Keratinocyte (primary cell): ENCODE measurements at regions not wholly inside any gene's neighbourhood (a gene's known extent, or its start where the extent isn't known, plus 50 kb on each side); places are given as distances from the start of the nearest gene placed in this dataset.

Experiments
- DNase-seq: peaks from one replicate; pipeline ENCODE4 v3.0.0-alpha.2; 2011; ENCODE audit warnings: low read depth, missing footprints, low spot score
- FAIRE-seq: peaks from 2 replicates; lab custom pipeline; 2011; peaks lifted over from hg19 to GRCh38; lab: Jason Lieb, UNC
- H2AFZ ChIP-seq: 2 replicates; pipeline ENCODE4 v1.6.0; 2012; ENCODE audit warnings: low read length, control low read depth, inconsistent platforms; ENCODE audit not compliant: control insufficient read depth
- H3K27ac ChIP-seq: 2 replicates; pipeline ENCODE4 v1.5.1; 2011; ENCODE audit warnings: low read length; ENCODE audit not compliant: control insufficient read depth, insufficient read depth
- H3K27me3 ChIP-seq: 3 replicates; pipeline ENCODE4 v1.6.0; 2011; ENCODE audit warnings: low read length; ENCODE audit not compliant: control insufficient read depth, insufficient read depth; ENCODE audit errors: extremely low read depth
- H3K36me3 ChIP-seq, 2 experiments: 2 replicates in 1 of 2; 3 replicates in 1 of 2; pipeline ENCODE4 v1.5.1; 2011; ENCODE audit warnings: low read length in 2 of 2, mild to moderate bottlenecking in 1 of 2; ENCODE audit not compliant: control insufficient read depth in 2 of 2, insufficient read depth in 2 of 2; ENCODE audit errors: extremely low read depth in 1 of 2
- H3K4me1 ChIP-seq: 3 replicates; pipeline ENCODE4 v1.5.1; 2011; ENCODE audit warnings: low read length; ENCODE audit not compliant: control insufficient read depth, insufficient read depth; ENCODE audit errors: extremely low read depth
- H3K4me2 ChIP-seq: 3 replicates; pipeline ENCODE4 v1.6.0; 2011; ENCODE audit warnings: low read depth, low read length; ENCODE audit not compliant: control insufficient read depth, insufficient read depth; ENCODE audit errors: extremely low read depth
- H3K4me3 ChIP-seq, 3 experiments: fragments of 200-600 bp in 1 of 3; sonication (generic) in 1 of 3; 2 replicates in 2 of 3; 3 replicates in 1 of 3; pipeline ENCODE4 v1.5.1; 2011 to 2016; ENCODE audit warnings: low read length in 3 of 3, mild to moderate bottlenecking in 3 of 3, control low read depth in 2 of 3, inconsistent platforms in 1 of 3, low read depth in 1 of 3, mixed read lengths in 1 of 3, mixed run types in 1 of 3, moderate library complexity in 1 of 3; ENCODE audit not compliant: control insufficient read depth in 2 of 3, insufficient read depth in 2 of 3; ENCODE audit errors: extremely low read depth in 1 of 3
- H3K79me2 ChIP-seq: 2 replicates; pipeline ENCODE4 v1.6.0; 2012; ENCODE audit warnings: low read length; ENCODE audit not compliant: control insufficient read depth, insufficient read depth
- H3K9ac ChIP-seq: 3 replicates; pipeline ENCODE4 v1.6.0; 2011; ENCODE audit warnings: low read length; ENCODE audit not compliant: control insufficient read depth, insufficient read depth; ENCODE audit errors: extremely low read depth
- H3K9me1 ChIP-seq: 3 replicates; pipeline ENCODE4 v1.6.0; 2011; ENCODE audit warnings: low read length; ENCODE audit not compliant: control insufficient read depth, insufficient read depth; ENCODE audit errors: extremely low read depth
- H3K9me3 ChIP-seq: 2 replicates; pipeline ENCODE4 v1.5.1; 2012; ENCODE audit warnings: low read depth, low read length; ENCODE audit not compliant: control insufficient read depth
- H4K20me1 ChIP-seq: 3 replicates; pipeline ENCODE4 v1.6.0; 2011; ENCODE audit warnings: low read length; ENCODE audit not compliant: control insufficient read depth, insufficient read depth; ENCODE audit errors: extremely low read depth
- CTCF ChIP-seq, 3 experiments: IDR thresholded peaks in 1 of 3; conservative IDR thresholded peaks in 1 of 3; optimal IDR thresholded peaks in 1 of 3; 2 replicates in 2 of 3; 3 replicates in 1 of 3; pipeline versions ENCODE3 to v1.5.1; 2011; ENCODE audit warnings: low read length in 3 of 3, mild to moderate bottlenecking in 3 of 3, moderate library complexity in 2 of 3, control low read depth in 1 of 3, inconsistent platforms in 1 of 3; ENCODE audit not compliant: insufficient read depth in 2 of 3; ENCODE audit errors: extremely low read depth in 1 of 3
- EZH2 ChIP-seq: IDR thresholded peaks from one replicate; pipeline ENCODE4 v1.6.1; 2012; ENCODE audit warnings: inconsistent platforms, mild to moderate bottlenecking, low read length, moderate library complexity
- dilution Hi-C: fragments of 300-500 bp; cut with MboI; formaldehyde crosslinking; loops from one replicate; pipeline ENCODE4 v1.7.0; 2020; ENCODE audit warnings: low sequenced_read_pairs; ENCODE audit not compliant: extremely low pct_ligation_motif_present

- peaks cover 26% of the 10 kb centered on the region for H3K4me1 ChIP-seq
- peak; percentile 52 for FAIRE-seq
- H3K9ac ChIP-seq = no peak overlapping the region
- no peaks in the 10 kb centered on the region for H3K79me2 ChIP-seq
- H2AFZ ChIP-seq = peak overlapping the region; percentile 1
- no peak overlapping the region for H3K4me3 ChIP-seq
- H3K27me3 ChIP-seq = no peaks in the 10 kb centered on the region
- no peak for TF ChIP-seq CTCF (optimal IDR thresholded peaks at IDR 0.05 in 1 of 3, IDR thresholded peaks at IDR 0.05 in 1 of 3, conservative IDR thresholded peaks at IDR 0.05 in 1 of 3; ENCODE audit: extremely low read depth in 1 of 3, insufficient read depth in 2 of 3, low read length in 3 of 3)
- TF ChIP-seq EZH2 = no peak
- H3K36me3 ChIP-seq = no peaks in the 10 kb centered on the region
- H3K9me3 ChIP-seq = no peaks in the 10 kb centered on the region
- dilution Hi-C loops = no loop called here
- H3K27ac ChIP-seq = no peak overlapping the region
- H3K9me1 ChIP-seq = no peaks in the 10 kb centered on the region
- peak; percentile 40 for DNase-seq
- peak overlapping the region; percentile 17 for H3K4me2 ChIP-seq
- no peaks in the 10 kb centered on the region for H4K20me1 ChIP-seq
Measured at GRCh38 chr5:93186076-93186682, 394.8 kb downstream of the NR2F1-AS1 start.

GRCh38 chr5:93184041-93184440 lies 397.0 kb downstream of the NR2F1-AS1 start:
- no peak overlapping the region for H3K4me2 ChIP-seq
- FAIRE-seq (no peak), DNase-seq (no peak)
- dilution Hi-C loops = no loop called here
- H3K27ac ChIP-seq = no peak overlapping the region
- H3K4me1 ChIP-seq = peaks cover 12% of the 10 kb centered on the region
- no peak overlapping the region for H2AFZ ChIP-seq
- H3K9me1 ChIP-seq = no peaks in the 10 kb centered on the region
- no peak overlapping the region for H3K4me3 ChIP-seq
- H4K20me1 ChIP-seq = no peaks in the 10 kb centered on the region
- H3K79me2 ChIP-seq = no peaks in the 10 kb centered on the region
- TF ChIP-seq CTCF (optimal IDR thresholded peaks at IDR 0.05 in 1 of 3, IDR thresholded peaks at IDR 0.05 in 1 of 3, conservative IDR thresholded peaks at IDR 0.05 in 1 of 3; ENCODE audit: extremely low read depth in 1 of 3, insufficient read depth in 2 of 3, low read length in 3 of 3) = no peak
- TF ChIP-seq EZH2 = no peak
- H3K27me3 ChIP-seq = no peaks in the 10 kb centered on the region
- no peaks in the 10 kb centered on the region for H3K9me3 ChIP-seq
- H3K9ac ChIP-seq = no peak overlapping the region
- H3K36me3 ChIP-seq = no peaks in the 10 kb centered on the region
